ENCODE measurements at regions not wholly inside any gene's neighbourhood (a gene's known extent, or its start where the extent isn't known, plus 50 kb on each side); places are given as distances from the start of the nearest gene placed in this dataset.

GRCh38 chr4:128388352-128388630 lies 100.7 kb upstream of the PGRMC2 start:
- TF ChIP-seq CTCF (optimal IDR thresholded peaks at IDR 0.05 in 1 of 3, IDR thresholded peaks at IDR 0.05 in 1 of 3, conservative IDR thresholded peaks at IDR 0.05 in 1 of 3; ENCODE audit: extremely low read depth in 1 of 3, insufficient read depth in 2 of 3, low read length in 3 of 3) (no peak), EZH2 (IDR thresholded peaks at IDR 0.05; ENCODE audit: low read length) (no peak)

Data from keratinocyte (primary cell).